HG02970 (cell line): ENCODE measurements at regions not wholly inside any gene's neighbourhood (a gene's known extent, or its start where the extent isn't known, plus 50 kb on each side); places are given as distances from the start of the nearest gene placed in this dataset.

Experiments used
- ATAC-seq: cut with Tn5 transposase; IDR thresholded peaks from one replicate; pipeline ENCODE4 v1.9.1; 2021; ENCODE audit warnings: mild to moderate bottlenecking, moderate library complexity, moderate number of reproducible peaks; ENCODE audit not compliant: unreplicated experiment, low FRiP score

- no peak for ATAC-seq
Measured at GRCh38 chr10:83037653-83038052, 1101.7 kb upstream of the GHITM start.

- ATAC-seq = no peak
Measured at GRCh38 chr10:83038631-83039030, 1100.7 kb upstream of the GHITM start.

- no peak for ATAC-seq
Measured at GRCh38 chr10:83045731-83046130, 1093.6 kb upstream of the GHITM start.

GRCh38 chr10:83050815-83051214 lies 1088.5 kb upstream of the GHITM start:
- ATAC-seq = no peak

GRCh38 chr10:83062871-83063270 lies 1076.4 kb upstream of the GHITM start:
- ATAC-seq = no peak

- no peak for ATAC-seq
Measured at GRCh38 chr10:83073472-83073871, 1065.8 kb upstream of the GHITM start.

GRCh38 chr10:83075016-83075814 lies 1064.1 kb upstream of the GHITM start:
- ATAC-seq = no peak

GRCh38 chr10:83075815-83076355 lies 1063.4 kb upstream of the GHITM start:
- ATAC-seq = no peak

- no peak for ATAC-seq
Measured at GRCh38 chr10:83076443-83076842, 1062.9 kb upstream of the GHITM start.

GRCh38 chr10:83078160-83078559 lies 1061.1 kb upstream of the GHITM start:
- ATAC-seq = no peak

GRCh38 chr10:83078645-83079044 lies 1060.7 kb upstream of the GHITM start:
- ATAC-seq = no peak

GRCh38 chr10:83083831-83084230 lies 1055.5 kb upstream of the GHITM start:
- ATAC-seq = no peak

GRCh38 chr10:83089335-83089734 lies 1050.0 kb upstream of the GHITM start:
- ATAC-seq = no peak

GRCh38 chr10:83104616-83105015 lies 1034.7 kb upstream of the GHITM start:
- no peak for ATAC-seq

GRCh38 chr10:83108565-83109333 lies 1030.6 kb upstream of the GHITM start:
- no peak for ATAC-seq

- ATAC-seq = no peak
Measured at GRCh38 chr10:83119346-83119745, 1020.0 kb upstream of the GHITM start.

GRCh38 chr10:83122336-83122735 lies 1017.0 kb upstream of the GHITM start:
- ATAC-seq = no peak

- no peak for ATAC-seq
Measured at GRCh38 chr10:83127942-83128575, 1011.2 kb upstream of the GHITM start.

- no peak for ATAC-seq
Measured at GRCh38 chr10:83140811-83141210, 998.5 kb upstream of the GHITM start.

- no peak for ATAC-seq
Measured at GRCh38 chr10:83142074-83142563, 997.2 kb upstream of the GHITM start.

GRCh38 chr10:83144461-83144860 lies 994.8 kb upstream of the GHITM start:
- no peak for ATAC-seq
